Heart right ventricle (tissue), 16 donors: ENCODE measurements at regions not wholly inside any gene's neighbourhood (a gene's known extent, or its start where the extent isn't known, plus 50 kb on each side); places are given as distances from the start of the nearest gene placed in this dataset.

Experiments used
- ATAC-seq, 8 donors: fragments of 200-7000 bp; cut with Tn5 transposase; one replicate each; pipeline ENCODE4 v1.9.1; 2020; ENCODE audit warnings: mild to moderate bottlenecking in 8 of 8, moderate library complexity in 8 of 8, moderate number of reproducible peaks in 1 of 8
- DNase-seq, 2 donors: peaks; one replicate each; pipeline ENCODE4 v3.0.0-alpha.2; 2020
- H3K27ac ChIP-seq, 10 donors: fragments of 200-600 bp; sonication (generic) in 2 of 10; one replicate each; pipeline versions ENCODE4 v1.5.0 to v1.8.0; 2020 to 2022; ENCODE audit warnings: mild to moderate bottlenecking in 3 of 10
- H3K27me3 ChIP-seq, 7 donors: fragments of 200-600 bp; one replicate each; pipeline ENCODE4 v1.8.0; 2021 to 2022; ENCODE audit warnings: mild to moderate bottlenecking in 2 of 7
- H3K36me3 ChIP-seq, 9 donors: fragments of 200-600 bp; sonication (generic) in 1 of 9; one replicate each; pipeline versions ENCODE4 v1.5.0 to v1.8.0; 2020 to 2022; ENCODE audit warnings: mild to moderate bottlenecking in 2 of 9
- H3K4me1 ChIP-seq, 9 donors: fragments of 200-600 bp; sonication (generic) in 1 of 9; one replicate each; pipeline versions ENCODE4 v1.5.0 to v1.8.0; 2020 to 2022; ENCODE audit warnings: mild to moderate bottlenecking in 4 of 9
- H3K4me3 ChIP-seq, 10 donors: fragments of 200-600 bp; sonication (generic) in 2 of 10; one replicate each; pipeline versions ENCODE4 v1.5.0 to v1.8.0; 2020 to 2022; ENCODE audit warnings: mild to moderate bottlenecking in 7 of 10, moderate library complexity in 2 of 10
- H3K9me3 ChIP-seq, 11 donors: fragments of 200-600 bp in 10 of 11; sonication (generic) in 2 of 11; one replicate each; pipeline versions ENCODE4 v1.5.0 to v1.8.0; 2013 to 2022; ENCODE audit warnings: mild to moderate bottlenecking in 2 of 11, control low read depth in 1 of 11, moderate library complexity in 1 of 11
- CTCF ChIP-seq, 9 donors: fragments of 200-600 bp; sonication (generic) in 2 of 9; IDR thresholded peaks; one replicate each; pipeline versions ENCODE4 v1.5.0 to v1.8.0; 2021 to 2022; ENCODE audit warnings: antibody characterized with exemption in 9 of 9, mild to moderate bottlenecking in 5 of 9, moderate library complexity in 1 of 9
- WGBS, 2 donors: extraction: QIAGEN DNeasy Blood & Tissue Kit; methylation state at CpG; one replicate each; pipeline ENCODE4 v1.1.7; 2013; ENCODE audit warnings: inconsistent platforms in 1 of 2; 5-methylcytosine and 5-hydroxymethylcytosine counted together
- intact Hi-C, 10 donors: fragments of 100-400 bp; cut with DNase I; formaldehyde crosslinking; loops; one replicate each; pipeline versions ENCODE4 v1.11.1 to v1.14.2; 2022
- donor health status: Arrhythmogenic right ventricular cardiomyopathy.
- donor health status: ischemic (EF 13 %, LVEDD 7.1; RV severe dilation, severe dysfunction).
- donor health status: healthy with polysubstance abuse.
- donor health status: DM: no; HTN: yes; CAD: no.
- donor health status: DM: no; HTN: no; CAD: no.
- donor health status: ischemic (EF 25% LVEDD 6.9; RV normal size, moderate dysfunction).
- donor health status: ischemic (EF 25% LVEDD 5.7; RV mildly dilated, moderate dysfunction).
- donor health status: healthy.
- donor health status: DM: yes; HTN: yes; CAD: no.
- donor health status: Ischemic cardiomyopathy.
- donor health status: ischemic (EF 35%, LVEDD 5.7; RV mildly dilated, moderate dysfunction).
- donor health status: nonischemic (EF 11% LVEDD 7.7; RV severe dilation, severe dysfunction).
- donor health status: DM: yes; HTN: yes; CAD: no.
- donor health status: PGD.
- donor health status: ischemic (EF 29% LVEDD 5.4; RV normal size, mild dysfunction).
- donor health status: nonischemic (EF 23%, LVEDD 6.1; RV moderate dilation, normal function).

GRCh38 chr1:229943988-229944743 lies 122.9 kb upstream of the GALNT2 start:
- Histone ChIP-seq H3K36me3 (no peaks in the 10 kb centered on the region), H3K27me3 (no peaks in the 10 kb centered on the region), H3K9me3 (no peaks in the 10 kb centered on the region), H3K4me1 (no peaks in the 10 kb centered on the region), H3K27ac (no peak overlapping the region), H3K4me3 (no peak overlapping the region)
- ATAC-seq (no peak), DNase-seq (no peak)
- WGBS, 2 donors = 85 to 91% methylated on average over 29 of the region's 29 CpGs
- TF ChIP-seq CTCF (IDR thresholded peaks at IDR 0.05) = no peak
- intact Hi-C loops = no loop called here

GRCh38 chr1:229945795-229946194 lies 121.2 kb upstream of the GALNT2 start:
- Histone ChIP-seq H3K27me3 (no peaks in the 10 kb centered on the region), H3K36me3 (no peaks in the 10 kb centered on the region), H3K4me3 (no peak overlapping the region), H3K27ac (no peak overlapping the region), H3K4me1 (no peaks in the 10 kb centered on the region), H3K9me3 (no peaks in the 10 kb centered on the region)
- ATAC-seq (no peak), DNase-seq (no peak)
- intact Hi-C loops = no loop called here
- WGBS, 2 donors = 96 to 99% methylated on average over 4 of the region's 4 CpGs
- TF ChIP-seq CTCF (IDR thresholded peaks at IDR 0.05) = no peak

GRCh38 chr1:229947968-229948367 lies 119.1 kb upstream of the GALNT2 start:
- TF ChIP-seq CTCF (IDR thresholded peaks at IDR 0.05) = no peak
- 79 to 80% methylated on average over 3 of the region's 3 CpGs for WGBS, 2 donors
- Histone ChIP-seq H3K27me3 (no peaks in the 10 kb centered on the region), H3K4me1 (no peaks in the 10 kb centered on the region), H3K27ac (no peak overlapping the region), H3K36me3 (no peaks in the 10 kb centered on the region), H3K9me3 (no peaks in the 10 kb centered on the region), H3K4me3 (no peak overlapping the region)
- ATAC-seq (no peak), DNase-seq (no peak)
- intact Hi-C loops = no loop called here

- H3K36me3 ChIP-seq = no peaks in the 10 kb centered on the region
- WGBS, 2 donors = 78 to 82% methylated on average over 9 of the region's 9 CpGs
- H3K27me3 ChIP-seq = no peaks in the 10 kb centered on the region
- no peaks in the 10 kb centered on the region for H3K4me1 ChIP-seq
- ATAC-seq = no peak
- H3K4me3 ChIP-seq = no peak overlapping the region
- DNase-seq = no peak
- H3K9me3 ChIP-seq = no peaks in the 10 kb centered on the region
- TF ChIP-seq CTCF (IDR thresholded peaks at IDR 0.05) = no peak
- intact Hi-C loops = no loop called here
- no peak overlapping the region for H3K27ac ChIP-seq
Observed at GRCh38 chr1:229948438-229948837, 118.6 kb upstream of the GALNT2 start.
